22Rv1 (cell line): ENCODE measurements at regions not wholly inside any gene's neighbourhood (a gene's known extent, or its start where the extent isn't known, plus 50 kb on each side); places are given as distances from the start of the nearest gene placed in this dataset.

Source experiments
- CTCF ChIP-seq: fragments of 450-650 bp; IDR thresholded peaks from 2 replicates; pipeline ENCODE4 v1.5.1; 2017; ENCODE audit warnings: mild to moderate bottlenecking
- ZFX ChIP-seq: fragments of 450-650 bp; IDR thresholded peaks from 2 replicates; pipeline ENCODE4 v1.6.1; 2017; ENCODE audit warnings: antibody characterized with exemption, borderline replicate concordance

GRCh38 chr12:75823475-75823874 is 208.1 kb downstream of the PHLDA1 start:
- TF ChIP-seq CTCF (no peak), ZFX (no peak)
